ENCODE measurements at regions not wholly inside any gene's neighbourhood (a gene's known extent, or its start where the extent isn't known, plus 50 kb on each side); places are given as distances from the start of the nearest gene placed in this dataset.
A peak's percentile ranks its signal among the peaks of the same experiment; 100 is the strongest.

DNA sequence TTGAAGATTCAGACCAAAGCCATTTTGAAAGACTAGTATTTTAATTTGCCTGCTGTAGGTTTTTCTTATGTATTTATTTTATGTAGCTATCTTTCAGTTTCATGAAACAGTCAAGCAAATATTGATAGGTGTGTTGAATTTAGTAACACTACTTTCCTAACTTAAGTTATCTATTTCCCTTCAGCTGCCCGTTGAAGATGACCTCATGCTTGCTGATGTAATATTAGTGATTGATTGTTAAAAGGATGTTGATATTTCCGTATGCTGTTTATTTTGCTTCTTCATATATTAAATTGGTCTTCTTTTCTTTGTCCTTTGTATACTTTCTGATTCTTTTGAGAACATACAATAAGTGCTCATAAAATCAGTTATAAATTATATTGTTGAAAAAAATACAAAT, 86.8 kb upstream of the CHORDC1 start:
- no peak overlapping the region for H3K4me2 ChIP-seq (ENCODE audit: low read length)
- no peak overlapping the region for H2AK5ac ChIP-seq (ENCODE audit: low read length)
- no peak overlapping the region for H3K4ac ChIP-seq (ENCODE audit: low read depth, low read length)
- DNase-seq = no peak
- H2BK120ac ChIP-seq (ENCODE audit: low read depth, low read length) = no peak overlapping the region
- H3K27me3 ChIP-seq (ENCODE audit: insufficient read depth, low read length, poor library complexity) = no peaks in the 10 kb centered on the region
- no peak overlapping the region for H4K8ac ChIP-seq (ENCODE audit: low read depth, low read length)
- no CpG with 5 or more reads among the region's 2 CpGs for WGBS (ENCODE audit: extremely low coverage, insufficient coverage, low lambda C conversion rate)
- H3K4me3 ChIP-seq (ENCODE audit: low read length) = no peak overlapping the region
- no peak overlapping the region for H3K56ac ChIP-seq (ENCODE audit: low read length)
- no peak overlapping the region for H2BK5ac ChIP-seq (ENCODE audit: low read length)
- no peaks in the 10 kb centered on the region for H3K36me3 ChIP-seq (ENCODE audit: control insufficient read depth, insufficient read depth, low read length)
- H3K18ac ChIP-seq (ENCODE audit: low read length) = no peak overlapping the region
- H3K79me1 ChIP-seq (ENCODE audit: low read length) = no peaks in the 10 kb centered on the region
- no peak overlapping the region for H3K9ac ChIP-seq (ENCODE audit: low read length)
- H3K79me2 ChIP-seq (ENCODE audit: control insufficient read depth, insufficient read depth, low read length) = no peaks in the 10 kb centered on the region
- H3K23ac ChIP-seq (ENCODE audit: low read length) = no peak overlapping the region
- H3K4me1 ChIP-seq (ENCODE audit: control insufficient read depth, low read depth, low read length) = no peaks in the 10 kb centered on the region
- H2BK15ac ChIP-seq (replicated peaks; ENCODE audit: low read depth) = no peak overlapping the region
- no peak overlapping the region for H4K5ac ChIP-seq (ENCODE audit: low read length)
- H3K27ac ChIP-seq (ENCODE audit: low read depth, low read length) = no peak overlapping the region

DNA sequence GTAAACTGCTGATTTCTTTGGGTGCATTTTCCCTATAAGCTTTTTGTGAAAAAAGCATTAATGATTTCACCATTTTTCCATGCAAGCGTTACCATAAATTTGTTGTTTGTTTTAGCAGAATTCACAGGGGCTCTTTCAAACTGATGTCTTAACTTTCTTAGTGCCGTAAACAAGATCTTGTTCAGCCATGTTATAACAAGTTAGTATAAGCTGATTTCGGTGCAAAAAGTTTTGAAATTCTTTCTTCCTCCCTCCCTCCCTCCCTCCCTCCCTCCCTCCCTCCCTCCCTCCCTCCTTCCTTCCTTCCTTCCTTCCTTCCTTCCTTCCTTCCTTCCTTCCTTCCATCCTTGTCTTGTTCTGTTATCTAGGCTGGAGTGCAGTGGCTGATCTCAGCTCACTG, 71.7 kb upstream of the CHORDC1 start:
- Histone ChIP-seq H3K79me2 (ENCODE audit: control insufficient read depth, insufficient read depth, low read length) (no peaks in the 10 kb centered on the region), H3K9ac (ENCODE audit: low read length) (no peak overlapping the region), H2AK5ac (ENCODE audit: low read length) (no peak overlapping the region), H3K4me1 (ENCODE audit: control insufficient read depth, low read depth, low read length) (no peaks in the 10 kb centered on the region), H2BK5ac (ENCODE audit: low read length) (no peak overlapping the region), H3K56ac (ENCODE audit: low read length) (no peak overlapping the region), H3K4ac (ENCODE audit: low read depth, low read length) (no peak overlapping the region), H2BK15ac (replicated peaks; ENCODE audit: low read depth) (no peak overlapping the region), H2BK120ac (ENCODE audit: low read depth, low read length) (no peak overlapping the region), H3K18ac (ENCODE audit: low read length) (no peak overlapping the region), H3K4me2 (ENCODE audit: low read length) (no peak overlapping the region), H3K4me3 (ENCODE audit: low read length) (no peak overlapping the region), H3K23ac (ENCODE audit: low read length) (no peak overlapping the region), H4K8ac (ENCODE audit: low read depth, low read length) (no peak overlapping the region), H3K27ac (ENCODE audit: low read depth, low read length) (no peak overlapping the region), H3K79me1 (ENCODE audit: low read length) (no peaks in the 10 kb centered on the region), H4K5ac (ENCODE audit: low read length) (no peak overlapping the region), H3K27me3 (ENCODE audit: insufficient read depth, low read length, poor library complexity) (no peaks in the 10 kb centered on the region), H3K36me3 (ENCODE audit: control insufficient read depth, insufficient read depth, low read length) (no peaks in the 10 kb centered on the region)
- no peak for DNase-seq
- no CpG with 5 or more reads among the region's 3 CpGs for WGBS (ENCODE audit: extremely low coverage, insufficient coverage, low lambda C conversion rate)

DNA sequence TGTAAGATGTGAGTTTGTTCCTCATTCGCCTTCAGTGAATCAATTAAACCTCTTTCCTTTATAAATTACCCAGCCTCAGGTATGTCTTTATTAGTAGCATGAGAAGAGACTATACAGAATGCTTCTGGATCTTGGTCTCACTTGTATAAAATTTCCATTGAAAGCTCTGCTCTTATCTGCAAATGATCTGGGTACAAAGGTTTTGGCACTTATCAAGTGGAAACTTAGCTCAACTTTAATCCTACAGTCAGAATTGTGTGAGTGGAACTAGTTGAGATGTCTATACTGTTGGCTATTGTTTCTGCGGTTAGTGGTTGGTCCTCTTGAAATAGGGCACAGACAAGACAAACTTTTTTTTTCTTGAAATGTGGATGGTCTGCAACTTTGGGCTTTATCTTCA, 71.2 kb upstream of the CHORDC1 start:
- no peak overlapping the region for H3K23ac ChIP-seq (ENCODE audit: low read length)
- H3K9ac ChIP-seq (ENCODE audit: low read length) = no peak overlapping the region
- H2AK5ac ChIP-seq (ENCODE audit: low read length) = no peak overlapping the region
- H3K79me2 ChIP-seq (ENCODE audit: control insufficient read depth, insufficient read depth, low read length) = no peaks in the 10 kb centered on the region
- no peak overlapping the region for H3K56ac ChIP-seq (ENCODE audit: low read length)
- H3K18ac ChIP-seq (ENCODE audit: low read length) = no peak overlapping the region
- H3K27me3 ChIP-seq (ENCODE audit: insufficient read depth, low read length, poor library complexity) = no peaks in the 10 kb centered on the region
- no CpG with 5 or more reads among the region's 2 CpGs for WGBS (ENCODE audit: extremely low coverage, insufficient coverage, low lambda C conversion rate)
- no peak for DNase-seq
- H3K36me3 ChIP-seq (ENCODE audit: control insufficient read depth, insufficient read depth, low read length) = no peaks in the 10 kb centered on the region
- H3K79me1 ChIP-seq (ENCODE audit: low read length) = no peaks in the 10 kb centered on the region
- H4K8ac ChIP-seq (ENCODE audit: low read depth, low read length) = no peak overlapping the region
- no peak overlapping the region for H3K27ac ChIP-seq (ENCODE audit: low read depth, low read length)
- H3K4me3 ChIP-seq (ENCODE audit: low read length) = no peak overlapping the region
- no peak overlapping the region for H2BK120ac ChIP-seq (ENCODE audit: low read depth, low read length)
- H3K4me2 ChIP-seq (ENCODE audit: low read length) = no peak overlapping the region
- no peak overlapping the region for H3K4ac ChIP-seq (ENCODE audit: low read depth, low read length)
- H2BK5ac ChIP-seq (ENCODE audit: low read length) = no peak overlapping the region
- no peaks in the 10 kb centered on the region for H3K4me1 ChIP-seq (ENCODE audit: control insufficient read depth, low read depth, low read length)
- H2BK15ac ChIP-seq (replicated peaks; ENCODE audit: low read depth) = no peak overlapping the region
- no peak overlapping the region for H4K5ac ChIP-seq (ENCODE audit: low read length)

DNA sequence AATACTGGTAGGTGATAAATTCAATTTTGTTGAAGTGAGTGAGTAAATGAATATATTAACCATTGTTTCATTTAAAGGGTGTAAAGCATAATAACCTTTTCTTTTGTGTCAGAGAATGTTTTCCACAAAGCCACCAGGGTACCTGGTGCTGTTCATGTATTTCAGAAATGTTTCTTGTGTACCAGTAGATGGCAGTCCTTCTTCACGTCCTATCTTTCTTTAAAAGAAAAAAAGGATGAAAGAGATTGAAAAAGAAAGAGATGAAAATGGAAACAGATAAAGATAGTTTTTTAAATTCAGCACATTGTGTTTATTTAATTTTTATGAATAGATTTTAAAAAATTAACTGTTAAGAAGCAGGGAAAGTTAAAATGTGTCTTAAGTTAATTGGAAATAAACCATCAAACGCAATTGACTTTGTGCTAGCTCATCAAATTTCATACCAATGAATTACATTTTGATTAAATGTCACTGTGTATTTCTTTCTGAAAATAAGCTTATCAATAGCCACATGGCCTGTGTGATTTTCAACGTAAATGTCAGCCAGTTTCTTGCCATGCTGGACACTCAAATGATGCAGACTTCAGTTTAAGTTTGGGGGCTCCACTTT, 65.5 kb upstream of the CHORDC1 start:
- Histone ChIP-seq H2BK5ac (ENCODE audit: low read length) (no peak overlapping the region), H2AK5ac (ENCODE audit: low read length) (no peak overlapping the region), H3K27me3 (ENCODE audit: insufficient read depth, low read length, poor library complexity) (no peaks in the 10 kb centered on the region), H3K36me3 (ENCODE audit: control insufficient read depth, insufficient read depth, low read length) (no peaks in the 10 kb centered on the region), H3K23ac (ENCODE audit: low read length) (no peak overlapping the region), H3K4ac (ENCODE audit: low read depth, low read length) (no peak overlapping the region), H4K8ac (ENCODE audit: low read depth, low read length) (no peak overlapping the region), H3K56ac (ENCODE audit: low read length) (no peak overlapping the region), H3K79me2 (ENCODE audit: control insufficient read depth, insufficient read depth, low read length) (no peaks in the 10 kb centered on the region), H3K4me3 (ENCODE audit: low read length) (no peak overlapping the region), H3K27ac (ENCODE audit: low read depth, low read length) (no peak overlapping the region), H2BK120ac (ENCODE audit: low read depth, low read length) (no peak overlapping the region), H3K18ac (ENCODE audit: low read length) (no peak overlapping the region), H2BK15ac (replicated peaks; ENCODE audit: low read depth) (no peak overlapping the region), H3K79me1 (ENCODE audit: low read length) (no peaks in the 10 kb centered on the region), H3K4me2 (ENCODE audit: low read length) (no peak overlapping the region), H3K9ac (ENCODE audit: low read length) (no peak overlapping the region), H3K4me1 (ENCODE audit: control insufficient read depth, low read depth, low read length) (no peaks in the 10 kb centered on the region), H4K5ac (ENCODE audit: low read length) (no peak overlapping the region)
- peak; percentile 46 for DNase-seq
- WGBS (ENCODE audit: extremely low coverage, insufficient coverage, low lambda C conversion rate) = no CpG with 5 or more reads among the region's 3 CpGs

DNA sequence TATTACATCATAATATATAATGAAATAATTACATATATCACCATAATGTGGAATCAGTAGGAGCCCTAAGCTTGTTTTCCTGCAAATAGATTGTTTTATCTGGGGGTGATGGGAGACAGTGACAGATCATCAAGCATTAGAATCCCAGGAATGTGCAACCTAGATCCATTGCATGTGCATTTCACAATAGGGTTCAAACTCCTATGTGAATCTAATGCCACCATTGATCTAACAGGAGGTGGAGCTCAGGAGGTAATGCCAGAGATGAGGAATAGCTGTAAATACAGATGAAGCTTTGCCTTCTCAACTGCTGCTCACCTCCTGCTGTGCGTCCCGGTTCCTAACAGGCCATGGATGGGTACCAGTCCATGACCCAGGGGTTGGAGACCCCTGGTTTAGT, 63.8 kb upstream of the CHORDC1 start:
- H3K4me1 ChIP-seq (ENCODE audit: control insufficient read depth, low read depth, low read length) = no peaks in the 10 kb centered on the region
- H2BK5ac ChIP-seq (ENCODE audit: low read length) = no peak overlapping the region
- no peak overlapping the region for H4K8ac ChIP-seq (ENCODE audit: low read depth, low read length)
- no peak overlapping the region for H3K27ac ChIP-seq (ENCODE audit: low read depth, low read length)
- H3K23ac ChIP-seq (ENCODE audit: low read length) = no peak overlapping the region
- H2AK5ac ChIP-seq (ENCODE audit: low read length) = no peak overlapping the region
- no peaks in the 10 kb centered on the region for H3K79me2 ChIP-seq (ENCODE audit: control insufficient read depth, insufficient read depth, low read length)
- H2BK15ac ChIP-seq (replicated peaks; ENCODE audit: low read depth) = no peak overlapping the region
- no peaks in the 10 kb centered on the region for H3K27me3 ChIP-seq (ENCODE audit: insufficient read depth, low read length, poor library complexity)
- H3K18ac ChIP-seq (ENCODE audit: low read length) = no peak overlapping the region
- no peaks in the 10 kb centered on the region for H3K36me3 ChIP-seq (ENCODE audit: control insufficient read depth, insufficient read depth, low read length)
- H2BK120ac ChIP-seq (ENCODE audit: low read depth, low read length) = no peak overlapping the region
- H3K79me1 ChIP-seq (ENCODE audit: low read length) = no peaks in the 10 kb centered on the region
- WGBS (ENCODE audit: extremely low coverage, insufficient coverage, low lambda C conversion rate) = no CpG with 5 or more reads among the region's 2 CpGs
- no peak overlapping the region for H3K9ac ChIP-seq (ENCODE audit: low read length)
- H3K56ac ChIP-seq (ENCODE audit: low read length) = no peak overlapping the region
- no peak overlapping the region for H3K4ac ChIP-seq (ENCODE audit: low read depth, low read length)
- no peak overlapping the region for H3K4me2 ChIP-seq (ENCODE audit: low read length)
- DNase-seq = peak; percentile 18
- no peak overlapping the region for H4K5ac ChIP-seq (ENCODE audit: low read length)
- no peak overlapping the region for H3K4me3 ChIP-seq (ENCODE audit: low read length)

DNA sequence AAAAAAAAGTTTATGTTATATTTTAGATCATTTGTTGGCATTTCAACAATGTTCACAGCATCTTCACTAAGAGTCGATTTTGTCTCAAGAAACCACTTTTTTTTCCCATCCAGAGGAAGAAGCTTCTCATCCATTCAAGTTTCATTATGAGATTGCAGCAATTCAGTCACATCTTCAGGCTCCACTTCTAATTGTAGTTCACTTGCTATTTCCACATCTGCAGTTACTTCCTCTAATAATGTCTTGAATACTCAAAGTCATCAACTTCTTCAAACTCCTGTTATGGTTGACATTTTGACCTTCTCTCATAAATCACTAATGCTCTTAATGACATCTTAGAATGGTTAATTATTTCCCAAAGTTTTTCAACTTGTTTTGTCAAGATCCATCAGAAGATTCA, 61.3 kb upstream of the CHORDC1 start:
- no peak overlapping the region for H3K56ac ChIP-seq (ENCODE audit: low read length)
- H3K4me1 ChIP-seq (ENCODE audit: control insufficient read depth, low read depth, low read length) = no peaks in the 10 kb centered on the region
- no peak overlapping the region for H4K8ac ChIP-seq (ENCODE audit: low read depth, low read length)
- no peak overlapping the region for H3K23ac ChIP-seq (ENCODE audit: low read length)
- H2BK120ac ChIP-seq (ENCODE audit: low read depth, low read length) = no peak overlapping the region
- no peaks in the 10 kb centered on the region for H3K79me1 ChIP-seq (ENCODE audit: low read length)
- H3K4me2 ChIP-seq (ENCODE audit: low read length) = no peak overlapping the region
- H2BK5ac ChIP-seq (ENCODE audit: low read length) = no peak overlapping the region
- H2AK5ac ChIP-seq (ENCODE audit: low read length) = no peak overlapping the region
- H3K79me2 ChIP-seq (ENCODE audit: control insufficient read depth, insufficient read depth, low read length) = no peaks in the 10 kb centered on the region
- H3K4me3 ChIP-seq (ENCODE audit: low read length) = no peak overlapping the region
- no peak overlapping the region for H2BK15ac ChIP-seq (replicated peaks; ENCODE audit: low read depth)
- no peak overlapping the region for H3K4ac ChIP-seq (ENCODE audit: low read depth, low read length)
- no peak for DNase-seq
- no peak overlapping the region for H3K9ac ChIP-seq (ENCODE audit: low read length)
- no CpG with 5 or more reads among the region's 1 CpG for WGBS (ENCODE audit: extremely low coverage, insufficient coverage, low lambda C conversion rate)
- H3K27me3 ChIP-seq (ENCODE audit: insufficient read depth, low read length, poor library complexity) = no peaks in the 10 kb centered on the region
- H4K5ac ChIP-seq (ENCODE audit: low read length) = no peak overlapping the region
- no peaks in the 10 kb centered on the region for H3K36me3 ChIP-seq (ENCODE audit: control insufficient read depth, insufficient read depth, low read length)
- H3K27ac ChIP-seq (ENCODE audit: low read depth, low read length) = no peak overlapping the region
- no peak overlapping the region for H3K18ac ChIP-seq (ENCODE audit: low read length)

Data from mesendoderm (in vitro differentiated cells).